Hepatocyte (in vitro differentiated cells): ENCODE measurements at regions not wholly inside any gene's neighbourhood (a gene's known extent, or its start where the extent isn't known, plus 50 kb on each side); places are given as distances from the start of the nearest gene placed in this dataset.

Source experiments
- EZH2 ChIP-seq: fragments of 200-600 bp; sonication (generic); IDR thresholded peaks from 2 replicates; pipeline ENCODE4 v1.6.1; 2016; ENCODE audit warnings: antibody characterized with exemption, mild to moderate bottlenecking, borderline replicate concordance
- EZH2phosphoT487 ChIP-seq: fragments of 200-600 bp; sonication (generic); IDR thresholded peaks from one replicate; pipeline ENCODE4 v1.6.1; 2018; ENCODE audit warnings: antibody characterized with exemption, mild to moderate bottlenecking, low read depth, moderate library complexity; ENCODE audit not compliant: unreplicated experiment, severe bottlenecking

DNA sequence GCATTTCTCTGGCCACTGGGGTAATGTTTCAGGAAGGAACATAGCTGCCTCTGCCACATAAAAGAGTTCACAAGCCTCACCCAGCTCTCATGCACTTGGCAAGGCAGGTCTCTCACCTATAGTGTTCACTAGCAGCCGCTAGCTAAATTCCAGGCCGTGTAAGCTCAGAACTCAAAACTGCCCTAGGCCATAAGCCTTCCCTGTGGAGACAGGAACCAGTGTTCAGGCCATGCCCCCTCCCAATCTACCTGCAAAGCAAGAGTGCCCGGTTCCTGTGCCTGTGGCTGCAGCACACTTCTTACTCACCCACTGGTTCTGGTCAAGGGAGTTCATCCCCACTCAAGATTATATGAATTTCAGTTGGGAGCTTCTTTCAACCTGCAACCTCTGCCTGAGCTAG, 60.7 kb upstream of the ZNF169 start:
- TF ChIP-seq EZH2 (no peak), EZH2phosphoT487 (no peak)
